Fibroblast of skin of right biceps (primary cell): ENCODE measurements at regions not wholly inside any gene's neighbourhood (a gene's known extent, or its start where the extent isn't known, plus 50 kb on each side); places are given as distances from the start of the nearest gene placed in this dataset.

Experiments
- DNase-seq: peaks from one replicate; pipeline ENCODE4 v3.0.0-alpha.2; 2013

GRCh38 chr13:34128661-34129060 lies 310.7 kb downstream of the RFC3 start:
- DNase-seq: no peak

- no peak for DNase-seq
Measured at GRCh38 chr13:34129436-34129835, 311.5 kb downstream of the RFC3 start.

- DNase-seq: no peak
Measured at GRCh38 chr13:34137200-34137599, 319.3 kb downstream of the RFC3 start.

- DNase-seq: no peak
Measured at GRCh38 chr13:34139660-34140227, 321.8 kb downstream of the RFC3 start.

GRCh38 chr13:34143637-34144036 lies 325.7 kb downstream of the RFC3 start:
- no peak for DNase-seq

GRCh38 chr13:34144142-34144541 lies 326.2 kb downstream of the RFC3 start:
- DNase-seq: no peak

GRCh38 chr13:34145061-34145460 lies 327.1 kb downstream of the RFC3 start:
- no peak for DNase-seq

- no peak for DNase-seq
Measured at GRCh38 chr13:34148359-34148758, 330.4 kb downstream of the RFC3 start.

GRCh38 chr13:34151885-34152284 lies 333.9 kb downstream of the RFC3 start:
- DNase-seq: no peak

- no peak for DNase-seq
Measured at GRCh38 chr13:34152409-34152808, 334.5 kb downstream of the RFC3 start.

- no peak for DNase-seq
Measured at GRCh38 chr13:34152996-34153395, 335.0 kb downstream of the RFC3 start.

GRCh38 chr13:34153428-34154180 lies 335.7 kb downstream of the RFC3 start:
- no peak for DNase-seq

- peak; percentile 62 for DNase-seq
Measured at GRCh38 chr13:34155931-34156607, 338.1 kb downstream of the RFC3 start.

GRCh38 chr13:34156841-34157365 lies 339.0 kb downstream of the RFC3 start:
- peak; percentile 95 for DNase-seq

- DNase-seq: no peak
Measured at GRCh38 chr13:34159946-34160345, 342.0 kb downstream of the RFC3 start.

GRCh38 chr13:34161931-34162543 lies 344.1 kb downstream of the RFC3 start:
- DNase-seq: peak; percentile 82

GRCh38 chr13:34162544-34162933 lies 344.6 kb downstream of the RFC3 start:
- DNase-seq: peak; percentile 71

- DNase-seq: peak; percentile 18
Measured at GRCh38 chr13:34164582-34164981, 346.6 kb downstream of the RFC3 start.

- DNase-seq: no peak
Measured at GRCh38 chr13:34165158-34165557, 347.2 kb downstream of the RFC3 start.

GRCh38 chr13:34166406-34166805 lies 348.5 kb downstream of the RFC3 start:
- no peak for DNase-seq

GRCh38 chr13:34167347-34167746 lies 349.4 kb downstream of the RFC3 start:
- no peak for DNase-seq

GRCh38 chr13:34172048-34172447 lies 354.1 kb downstream of the RFC3 start:
- DNase-seq: peak; percentile 26

- DNase-seq: peak; percentile 60
Measured at GRCh38 chr13:34174671-34175145, 356.8 kb downstream of the RFC3 start.
